K562 (cell line): ENCODE measurements at regions not wholly inside any gene's neighbourhood (a gene's known extent, or its start where the extent isn't known, plus 50 kb on each side); places are given as distances from the start of the nearest gene placed in this dataset.

Experiments
- BRCA1 ChIP-seq, 2 experiments: fragments of 450-650 bp in 1 of 2; sonication (generic) in 1 of 2; formaldehyde crosslinking in 1 of 2; IDR thresholded peaks; 2 replicates each; pipeline versions ENCODE4 v1.5.0 to v1.6.1; 2017 to 2020; ENCODE audit warnings: mild to moderate bottlenecking in 1 of 2, missing genetic modification reagents in 1 of 2
- FOXP1 ChIP-seq: sonication (generic); formaldehyde crosslinking; IDR thresholded peaks from 2 replicates; pipeline ENCODE4 v1.8.0; 2022; ENCODE audit warnings: mild to moderate bottlenecking, missing genetic modification reagents
- HDAC2 ChIP-seq: fragments of 450-650 bp; IDR thresholded peaks from 2 replicates; pipeline ENCODE4 v1.6.1; 2016; ENCODE audit warnings: mild to moderate bottlenecking
- HDAC6 ChIP-seq: IDR thresholded peaks from 2 replicates; pipeline ENCODE4 v1.6.1; 2012; ENCODE audit warnings: low read depth, mild to moderate bottlenecking, control low read depth, inconsistent platforms, low read length, moderate library complexity
- HES1 ChIP-seq: fragments of 450-650 bp; IDR thresholded peaks from 2 replicates; pipeline ENCODE4 v1.6.1; 2016; ENCODE audit warnings: low read depth, mild to moderate bottlenecking, moderate library complexity
- ILF3 ChIP-seq: fragments of 450-650 bp; IDR thresholded peaks from 2 replicates; pipeline ENCODE4 v1.6.1; 2018; ENCODE audit warnings: antibody characterized with exemption, mild to moderate bottlenecking, moderate library complexity, borderline replicate concordance
- MTF1 ChIP-seq: fragments of 250-450 bp; sonication (Bioruptor Pico); IDR thresholded peaks from 2 replicates; pipeline ENCODE4 v1.9.0; 2021; ENCODE audit warnings: moderate library complexity, mild to moderate bottlenecking, inconsistent platforms, borderline replicate concordance
- NELFE ChIP-seq: IDR thresholded peaks from 2 replicates; pipeline ENCODE4 v1.6.1; 2011; ENCODE audit warnings: mild to moderate bottlenecking; ENCODE audit not compliant: insufficient read depth, insufficient read length
- RCOR1 ChIP-seq, 2 experiments: IDR thresholded peaks; 2 replicates each; pipeline ENCODE4 v1.6.1; 2012; ENCODE audit warnings: low read depth in 2 of 2, low read length in 2 of 2, borderline replicate concordance in 1 of 2, improper control_type of control experiment in 1 of 2
- RHOXF2B ChIP-seq: fragments of 250-450 bp; sonication (Bioruptor Pico); conservative IDR thresholded peaks from 2 replicates; pipeline ENCODE4 v1.5.1; 2021
- SNIP1 ChIP-seq: fragments of 450-650 bp; IDR thresholded peaks from 2 replicates; pipeline ENCODE4 v1.7.1; 2017; ENCODE audit warnings: low read depth, mild to moderate bottlenecking
- SRSF9 ChIP-seq: fragments of 200-400 bp; formaldehyde crosslinking; IDR thresholded peaks from 2 replicates; pipeline ENCODE4 v1.6.1; 2017; ENCODE audit warnings: low read depth, low read length, borderline replicate concordance
- TCF7L2 ChIP-seq: fragments of 150-350 bp; IDR thresholded peaks from 2 replicates; pipeline ENCODE4 v1.6.1; 2016; ENCODE audit warnings: low read depth, mild to moderate bottlenecking, low read length, moderate library complexity
- TRIM25 ChIP-seq: fragments of 450-650 bp; IDR thresholded peaks from 2 replicates; pipeline ENCODE4 v1.7.0; 2016; ENCODE audit warnings: borderline replicate concordance
- TRIM28 ChIP-seq: fragments of 450-650 bp; IDR thresholded peaks from 2 replicates; pipeline ENCODE4 v1.6.1; 2017
- ZBTB33 ChIP-seq: sonication (generic); formaldehyde crosslinking; IDR thresholded peaks from 2 replicates; pipeline ENCODE4 v1.8.1; 2023; ENCODE audit warnings: mild to moderate bottlenecking, missing genetic modification reagents
- TF ChIP-seq, protein P1 (sequence below): fragments of 200-400 bp; formaldehyde crosslinking; IDR thresholded peaks from 2 replicates; pipeline ENCODE4 v1.6.1; 2017; ENCODE audit warnings: mild to moderate bottlenecking, low read depth, low read length, moderate library complexity
- TF ChIP-seq, protein P2 (sequence below): fragments of 250-450 bp; sonication (Bioruptor Pico); IDR thresholded peaks from 2 replicates; pipeline ENCODE4 v1.8.0; 2021; ENCODE audit warnings: moderate library complexity, mild to moderate bottlenecking, inconsistent platforms
- TF ChIP-seq, protein P3 (sequence below): sonication (generic); formaldehyde crosslinking; IDR thresholded peaks from 2 replicates; pipeline ENCODE4 v1.8.1; 2023; ENCODE audit warnings: mild to moderate bottlenecking, missing genetic modification reagents, moderate library complexity

DNA sequence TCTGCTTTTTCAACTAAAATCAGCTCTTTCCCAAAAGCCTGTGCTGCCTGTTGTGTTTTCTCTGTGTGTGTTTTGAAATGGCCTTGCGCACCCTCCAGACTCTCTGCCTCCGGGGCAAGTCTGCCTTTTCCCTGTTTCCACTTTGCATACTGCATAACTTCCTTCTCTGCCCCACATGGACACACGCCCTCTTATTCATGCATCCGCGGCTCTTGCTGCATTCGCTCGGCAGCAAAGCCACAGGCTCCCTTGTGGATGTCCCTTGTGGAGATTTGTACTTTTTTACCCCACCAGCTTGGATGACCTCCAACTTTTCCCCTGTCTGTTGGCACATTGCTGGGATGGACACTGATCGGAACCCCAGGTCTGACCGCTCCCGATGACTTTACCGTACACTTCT is 147.6 kb downstream of the ADSS2 start (continued):
- TF ChIP-seq MTF1 (0 out of 2 replicates have a peak, but pooled peaks have one; percentile 12), TRIM28 (no peak), TCF7L2 (no peak), ZBTB33 (CRISPR knock-in tag) (0 out of 2 replicates have a peak, but pooled peaks have one; percentile 25), SRSF9 (no peak), BRCA1 (IDR thresholded peaks at IDR 0.05) (no peak), BRCA1 (CRISPR knock-in tag; IDR thresholded peaks at IDR 0.05) (no peak), RCOR1 (IDR thresholded peaks at IDR 0.05; ENCODE audit: borderline replicate concordance in 1 of 2, low read depth in 2 of 2, low read length in 2 of 2) (no peak), RHOXF2B (CRISPR knock-in tag) (no peak), TRIM25 (no peak), HES1 (no peak), HDAC6 (no peak), HDAC2 (no peak), FOXP1 (CRISPR knock-in tag) (no peak), NELFE (no peak), SNIP1 (no peak), ILF3 (no peak)
- TF ChIP-seq, protein P1, sequence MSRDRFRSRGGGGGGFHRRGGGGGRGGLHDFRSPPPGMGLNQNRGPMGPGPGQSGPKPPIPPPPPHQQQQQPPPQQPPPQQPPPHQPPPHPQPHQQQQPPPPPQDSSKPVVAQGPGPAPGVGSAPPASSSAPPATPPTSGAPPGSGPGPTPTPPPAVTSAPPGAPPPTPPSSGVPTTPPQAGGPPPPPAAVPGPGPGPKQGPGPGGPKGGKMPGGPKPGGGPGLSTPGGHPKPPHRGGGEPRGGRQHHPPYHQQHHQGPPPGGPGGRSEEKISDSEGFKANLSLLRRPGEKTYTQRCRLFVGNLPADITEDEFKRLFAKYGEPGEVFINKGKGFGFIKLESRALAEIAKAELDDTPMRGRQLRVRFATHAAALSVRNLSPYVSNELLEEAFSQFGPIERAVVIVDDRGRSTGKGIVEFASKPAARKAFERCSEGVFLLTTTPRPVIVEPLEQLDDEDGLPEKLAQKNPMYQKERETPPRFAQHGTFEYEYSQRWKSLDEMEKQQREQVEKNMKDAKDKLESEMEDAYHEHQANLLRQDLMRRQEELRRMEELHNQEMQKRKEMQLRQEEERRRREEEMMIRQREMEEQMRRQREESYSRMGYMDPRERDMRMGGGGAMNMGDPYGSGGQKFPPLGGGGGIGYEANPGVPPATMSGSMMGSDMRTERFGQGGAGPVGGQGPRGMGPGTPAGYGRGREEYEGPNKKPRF, result no peak
- TF ChIP-seq, protein P2, sequence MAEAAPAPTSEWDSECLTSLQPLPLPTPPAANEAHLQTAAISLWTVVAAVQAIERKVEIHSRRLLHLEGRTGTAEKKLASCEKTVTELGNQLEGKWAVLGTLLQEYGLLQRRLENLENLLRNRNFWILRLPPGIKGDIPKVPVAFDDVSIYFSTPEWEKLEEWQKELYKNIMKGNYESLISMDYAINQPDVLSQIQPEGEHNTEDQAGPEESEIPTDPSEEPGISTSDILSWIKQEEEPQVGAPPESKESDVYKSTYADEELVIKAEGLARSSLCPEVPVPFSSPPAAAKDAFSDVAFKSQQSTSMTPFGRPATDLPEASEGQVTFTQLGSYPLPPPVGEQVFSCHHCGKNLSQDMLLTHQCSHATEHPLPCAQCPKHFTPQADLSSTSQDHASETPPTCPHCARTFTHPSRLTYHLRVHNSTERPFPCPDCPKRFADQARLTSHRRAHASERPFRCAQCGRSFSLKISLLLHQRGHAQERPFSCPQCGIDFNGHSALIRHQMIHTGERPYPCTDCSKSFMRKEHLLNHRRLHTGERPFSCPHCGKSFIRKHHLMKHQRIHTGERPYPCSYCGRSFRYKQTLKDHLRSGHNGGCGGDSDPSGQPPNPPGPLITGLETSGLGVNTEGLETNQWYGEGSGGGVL (CRISPR knock-in tag), result 0 out of 2 replicates have a peak, but pooled peaks have one; percentile 31
- TF ChIP-seq, protein P3, sequence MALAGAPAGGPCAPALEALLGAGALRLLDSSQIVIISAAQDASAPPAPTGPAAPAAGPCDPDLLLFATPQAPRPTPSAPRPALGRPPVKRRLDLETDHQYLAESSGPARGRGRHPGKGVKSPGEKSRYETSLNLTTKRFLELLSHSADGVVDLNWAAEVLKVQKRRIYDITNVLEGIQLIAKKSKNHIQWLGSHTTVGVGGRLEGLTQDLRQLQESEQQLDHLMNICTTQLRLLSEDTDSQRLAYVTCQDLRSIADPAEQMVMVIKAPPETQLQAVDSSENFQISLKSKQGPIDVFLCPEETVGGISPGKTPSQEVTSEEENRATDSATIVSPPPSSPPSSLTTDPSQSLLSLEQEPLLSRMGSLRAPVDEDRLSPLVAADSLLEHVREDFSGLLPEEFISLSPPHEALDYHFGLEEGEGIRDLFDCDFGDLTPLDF (CRISPR knock-in tag), result no peak
